IPS-20b (cell line): ENCODE measurements at regions not wholly inside any gene's neighbourhood (a gene's known extent, or its start where the extent isn't known, plus 50 kb on each side); places are given as distances from the start of the nearest gene placed in this dataset.

Experiments
- H3K27ac ChIP-seq: one replicate; pipeline ENCODE4 v1.5.1; 2013; ENCODE audit warnings: low read length
- H3K27me3 ChIP-seq: 2 replicates; pipeline ENCODE4 v1.6.1; 2013; ENCODE audit warnings: mild to moderate bottlenecking, low read length, inconsistent platforms; ENCODE audit not compliant: insufficient read depth
- H3K36me3 ChIP-seq: 2 replicates; pipeline ENCODE4 v1.6.1; 2013; ENCODE audit warnings: low read depth, mild to moderate bottlenecking, inconsistent platforms, low read length, moderate library complexity; ENCODE audit not compliant: insufficient read depth
- H3K4me1 ChIP-seq: 2 replicates; pipeline ENCODE4 v1.6.1; 2013; ENCODE audit warnings: mild to moderate bottlenecking, control low read depth, inconsistent platforms, low read length, moderate library complexity; ENCODE audit not compliant: insufficient read depth
- H3K4me3 ChIP-seq: 2 replicates; pipeline ENCODE4 v1.5.1; 2013; ENCODE audit warnings: mild to moderate bottlenecking, low read length, inconsistent platforms
- H3K9ac ChIP-seq: 2 replicates; pipeline ENCODE4 v1.6.1; 2013; ENCODE audit warnings: low read depth, mild to moderate bottlenecking, inconsistent platforms, low read length, moderate library complexity
- H3K9me3 ChIP-seq: 2 replicates; pipeline ENCODE4 v1.6.1; 2013; ENCODE audit warnings: mild to moderate bottlenecking, low read depth, low read length, inconsistent platforms; ENCODE audit not compliant: insufficient read depth

GRCh38 chrX:39603230-39603629 lies 494.5 kb downstream of the BCOR start:
- no peak overlapping the region for H3K4me3 ChIP-seq
- no peaks in the 10 kb centered on the region for H3K9me3 ChIP-seq
- H3K27ac ChIP-seq: no peak overlapping the region
- H3K27me3 ChIP-seq: no peaks in the 10 kb centered on the region
- H3K4me1 ChIP-seq: no peaks in the 10 kb centered on the region; the same call in 1 of the 2 replicates
- H3K9ac ChIP-seq: no peak overlapping the region
- no peaks in the 10 kb centered on the region for H3K36me3 ChIP-seq

GRCh38 chrX:39605183-39605582 lies 492.6 kb downstream of the BCOR start:
- Histone ChIP-seq H3K9me3 (no peaks in the 10 kb centered on the region), H3K27me3 (no peaks in the 10 kb centered on the region)

GRCh38 chrX:39605866-39606265 lies 491.9 kb downstream of the BCOR start:
- Histone ChIP-seq H3K9me3 (no peaks in the 10 kb centered on the region), H3K27ac (no peak overlapping the region), H3K27me3 (0 out of 2 replicates have a peak, but pooled peaks cover 5% of the 10 kb centered on the region), H3K4me3 (no peak overlapping the region), H3K4me1 (no peaks in the 10 kb centered on the region; the same call in 1 of the 2 replicates), H3K36me3 (no peaks in the 10 kb centered on the region), H3K9ac (no peak overlapping the region)

More at GRCh38 chrX:39605183-39605582, 492.6 kb downstream of the BCOR start:
- H3K36me3 ChIP-seq: no peaks in the 10 kb centered on the region
- H3K27ac ChIP-seq: no peak overlapping the region
- no peak overlapping the region for H3K9ac ChIP-seq
- H3K4me3 ChIP-seq: no peak overlapping the region
- H3K4me1 ChIP-seq: no peaks in the 10 kb centered on the region; the same call in 1 of the 2 replicates

- Histone ChIP-seq H3K27ac (no peak overlapping the region), H3K9me3 (no peaks in the 10 kb centered on the region), H3K9ac (no peak overlapping the region), H3K27me3 (0 out of 2 replicates have a peak, but pooled peaks cover 11% of the 10 kb centered on the region), H3K36me3 (no peaks in the 10 kb centered on the region), H3K4me3 (no peak overlapping the region), H3K4me1 (peaks cover 13% of the 10 kb centered on the region; the same call in 1 of the 2 replicates)
Observed at GRCh38 chrX:39609941-39610340, 487.8 kb downstream of the BCOR start.

- peaks cover 14% of the 10 kb centered on the region; the same call in 1 of the 2 replicates for H3K4me1 ChIP-seq
- H3K27me3 ChIP-seq: 0 out of 2 replicates have a peak, but pooled peaks cover 11% of the 10 kb centered on the region
- H3K36me3 ChIP-seq: no peaks in the 10 kb centered on the region
- H3K27ac ChIP-seq: no peak overlapping the region
- no peak overlapping the region for H3K4me3 ChIP-seq
- no peak overlapping the region for H3K9ac ChIP-seq
- no peaks in the 10 kb centered on the region for H3K9me3 ChIP-seq
Observed at GRCh38 chrX:39611468-39611867, 486.3 kb downstream of the BCOR start.

- Histone ChIP-seq H3K9me3 (no peaks in the 10 kb centered on the region), H3K9ac (peak overlapping the region; percentile 64; the same call in 1 of the 2 replicates), H3K4me1 (peaks cover 14% of the 10 kb centered on the region; the same call in 1 of the 2 replicates), H3K27ac (peak overlapping the region; percentile 48), H3K4me3 (peak overlapping the region; percentile 57), H3K36me3 (no peaks in the 10 kb centered on the region), H3K27me3 (peaks cover 11% of the 10 kb centered on the region; the same call in 1 of the 2 replicates)
Observed at GRCh38 chrX:39613482-39613995, 484.2 kb downstream of the BCOR start.

GRCh38 chrX:39613997-39614679 lies 483.6 kb downstream of the BCOR start:
- H3K9ac ChIP-seq: peak overlapping the region; percentile 74; the same call in 1 of the 2 replicates
- no peaks in the 10 kb centered on the region for H3K9me3 ChIP-seq
- H3K27ac ChIP-seq: peak overlapping the region; percentile 89

GRCh38 chrX:39614680-39614998 lies 483.1 kb downstream of the BCOR start:
- peak overlapping the region; percentile 89 for H3K27ac ChIP-seq

More at GRCh38 chrX:39613997-39614679, 483.6 kb downstream of the BCOR start:
- peaks cover 14% of the 10 kb centered on the region; the same call in 1 of the 2 replicates for H3K4me1 ChIP-seq
- H3K27me3 ChIP-seq: peaks cover 11% of the 10 kb centered on the region; the same call in 1 of the 2 replicates
- no peaks in the 10 kb centered on the region for H3K36me3 ChIP-seq
- peak overlapping the region; percentile 57; the same call in 1 of the 2 replicates for H3K4me3 ChIP-seq

GRCh38 chrX:39616098-39616729 lies 481.5 kb downstream of the BCOR start:
- H3K4me3 ChIP-seq: no peak overlapping the region
- H3K27me3 ChIP-seq: peaks cover 2% of the 10 kb centered on the region; the same call in 1 of the 2 replicates
- no peaks in the 10 kb centered on the region; the same call in 1 of the 2 replicates for H3K9me3 ChIP-seq
- H3K4me1 ChIP-seq: peaks cover 12% of the 10 kb centered on the region; the same call in 1 of the 2 replicates
- no peaks in the 10 kb centered on the region for H3K36me3 ChIP-seq
- no peak overlapping the region for H3K9ac ChIP-seq
- H3K27ac ChIP-seq: no peak overlapping the region

More at GRCh38 chrX:39614680-39614998, 483.1 kb downstream of the BCOR start:
- peaks cover 11% of the 10 kb centered on the region; the same call in 1 of the 2 replicates for H3K27me3 ChIP-seq
- peak overlapping the region; percentile 53; the same call in 1 of the 2 replicates for H3K4me3 ChIP-seq
- H3K9ac ChIP-seq: peak overlapping the region; percentile 74; the same call in 1 of the 2 replicates
- no peaks in the 10 kb centered on the region for H3K9me3 ChIP-seq
- peaks cover 14% of the 10 kb centered on the region; the same call in 1 of the 2 replicates for H3K4me1 ChIP-seq
- H3K36me3 ChIP-seq: no peaks in the 10 kb centered on the region

GRCh38 chrX:39616731-39617130 lies 481.0 kb downstream of the BCOR start:
- no peaks in the 10 kb centered on the region; the same call in 1 of the 2 replicates for H3K9me3 ChIP-seq
- no peak overlapping the region for H3K9ac ChIP-seq
- H3K27ac ChIP-seq: no peak overlapping the region
- no peak overlapping the region for H3K4me3 ChIP-seq
- H3K36me3 ChIP-seq: no peaks in the 10 kb centered on the region
- peaks cover 10% of the 10 kb centered on the region; the same call in 1 of the 2 replicates for H3K4me1 ChIP-seq
- no peaks in the 10 kb centered on the region; the same call in 1 of the 2 replicates for H3K27me3 ChIP-seq

GRCh38 chrX:39618178-39618577 lies 479.6 kb downstream of the BCOR start:
- Histone ChIP-seq H3K36me3 (no peaks in the 10 kb centered on the region), H3K27ac (no peak overlapping the region), H3K4me3 (no peak overlapping the region), H3K9me3 (no peaks in the 10 kb centered on the region; the same call in 1 of the 2 replicates), H3K9ac (no peak overlapping the region), H3K27me3 (no peaks in the 10 kb centered on the region; the same call in 1 of the 2 replicates), H3K4me1 (peaks cover 8% of the 10 kb centered on the region; the same call in 1 of the 2 replicates)
